DND-41 (cell line): ENCODE measurements at regions not wholly inside any gene's neighbourhood (a gene's known extent, or its start where the extent isn't known, plus 50 kb on each side); places are given as distances from the start of the nearest gene placed in this dataset.

Experiments
- ATAC-seq: fragments of 200-7000 bp; cut with Tn5 transposase; 3 replicates; pipeline ENCODE4 v1.9.1; 2021; ENCODE audit warnings: low read depth; ENCODE audit not compliant: insufficient read depth
- DNase-seq: peaks from one replicate; pipeline ENCODE4 v3.0.0-alpha.2; 2020
- H2AFZ ChIP-seq: 2 replicates; pipeline ENCODE4 v1.6.0; 2012; ENCODE audit warnings: low read depth, low read length
- H3K27ac ChIP-seq: 2 replicates; pipeline ENCODE4 v1.5.1; 2012; ENCODE audit warnings: low read length, inconsistent platforms
- H3K27me3 ChIP-seq: fragments of 200-600 bp; sonication (generic); 2 replicates; pipeline ENCODE4 v1.6.0; 2012; ENCODE audit warnings: low read length, mild to moderate bottlenecking, inconsistent platforms; ENCODE audit not compliant: insufficient read depth, poor library complexity
- H3K36me3 ChIP-seq: 2 replicates; pipeline ENCODE4 v1.5.1; 2012; ENCODE audit warnings: low read length, inconsistent platforms; ENCODE audit not compliant: insufficient read depth
- H3K4me1 ChIP-seq: 2 replicates; pipeline ENCODE4 v1.5.1; 2012; ENCODE audit warnings: mild to moderate bottlenecking, low read length; ENCODE audit not compliant: insufficient read depth
- H3K4me2 ChIP-seq: 2 replicates; pipeline ENCODE4 v1.6.0; 2012; ENCODE audit warnings: mild to moderate bottlenecking, moderate library complexity, low read length, inconsistent platforms; ENCODE audit not compliant: insufficient read depth
- H3K4me3 ChIP-seq, 2 experiments: fragments of 200-600 bp in 1 of 2; shearing (Covaris generic) in 1 of 2; 2 replicates each; pipeline ENCODE4 v1.5.1; 2012 to 2016; ENCODE audit warnings: inconsistent platforms in 2 of 2, low read length in 2 of 2, mild to moderate bottlenecking in 2 of 2, low read depth in 1 of 2, moderate library complexity in 1 of 2
- H3K79me2 ChIP-seq: 2 replicates; pipeline ENCODE4 v1.6.0; 2012; ENCODE audit warnings: low read length, inconsistent platforms; ENCODE audit not compliant: insufficient read depth
- H3K9ac ChIP-seq: 2 replicates; pipeline ENCODE4 v1.6.0; 2012; ENCODE audit warnings: low read depth, mild to moderate bottlenecking, inconsistent platforms, low read length, moderate library complexity
- H3K9me3 ChIP-seq: 2 replicates; pipeline ENCODE4 v1.5.1; 2012; ENCODE audit warnings: low read length, moderate library complexity, mild to moderate bottlenecking, inconsistent platforms; ENCODE audit not compliant: insufficient read depth, severe bottlenecking
- H4K20me1 ChIP-seq: 2 replicates; pipeline ENCODE4 v1.6.0; 2012; ENCODE audit warnings: low read length; ENCODE audit not compliant: insufficient read depth
- EZH2 ChIP-seq: IDR thresholded peaks from 3 replicates; pipeline ENCODE4 v1.6.1; 2012; ENCODE audit warnings: borderline replicate concordance, low read depth, mild to moderate bottlenecking, moderate library complexity, low read length, inconsistent platforms; ENCODE audit not compliant: severe bottlenecking
- TF ChIP-seq, protein P1 (sequence below): IDR thresholded peaks from 2 replicates; pipeline ENCODE4 v1.5.1; 2012; ENCODE audit warnings: borderline replicate concordance, low read length, moderate library complexity, mild to moderate bottlenecking; ENCODE audit not compliant: poor library complexity, severe bottlenecking; ENCODE audit errors: extremely low read depth

DNA sequence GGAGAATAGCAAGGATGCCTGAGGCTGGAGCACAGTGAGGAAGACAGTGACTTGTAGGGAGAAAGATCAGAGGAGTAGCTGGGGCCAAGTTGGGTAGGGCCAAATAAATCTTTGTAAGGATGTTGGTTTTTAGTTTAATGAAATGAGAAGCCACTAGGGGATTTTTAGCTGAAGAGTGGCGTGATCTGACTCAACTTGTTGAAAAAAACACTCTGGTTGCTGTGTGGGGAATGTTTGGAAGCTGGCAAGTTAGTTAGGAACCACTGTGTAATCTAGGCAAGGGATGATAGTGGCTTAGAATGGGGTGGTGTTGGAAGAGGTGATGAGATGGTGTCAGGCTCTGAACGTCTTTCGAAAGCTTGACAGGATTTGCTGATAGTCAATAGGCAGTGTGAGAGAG, 176.1 kb upstream of the HDDC2 start:
- H3K79me2 ChIP-seq: no peaks in the 10 kb centered on the region
- H3K27me3 ChIP-seq: no peaks in the 10 kb centered on the region
- H3K9me3 ChIP-seq: no peaks in the 10 kb centered on the region
- H4K20me1 ChIP-seq: no peaks in the 10 kb centered on the region
- H3K4me2 ChIP-seq: no peak overlapping the region
- no peaks in the 10 kb centered on the region for H3K36me3 ChIP-seq
- ATAC-seq (no peak), DNase-seq (no peak)
- H3K4me1 ChIP-seq: no peaks in the 10 kb centered on the region
- no peak for TF ChIP-seq EZH2
- TF ChIP-seq, protein P1, sequence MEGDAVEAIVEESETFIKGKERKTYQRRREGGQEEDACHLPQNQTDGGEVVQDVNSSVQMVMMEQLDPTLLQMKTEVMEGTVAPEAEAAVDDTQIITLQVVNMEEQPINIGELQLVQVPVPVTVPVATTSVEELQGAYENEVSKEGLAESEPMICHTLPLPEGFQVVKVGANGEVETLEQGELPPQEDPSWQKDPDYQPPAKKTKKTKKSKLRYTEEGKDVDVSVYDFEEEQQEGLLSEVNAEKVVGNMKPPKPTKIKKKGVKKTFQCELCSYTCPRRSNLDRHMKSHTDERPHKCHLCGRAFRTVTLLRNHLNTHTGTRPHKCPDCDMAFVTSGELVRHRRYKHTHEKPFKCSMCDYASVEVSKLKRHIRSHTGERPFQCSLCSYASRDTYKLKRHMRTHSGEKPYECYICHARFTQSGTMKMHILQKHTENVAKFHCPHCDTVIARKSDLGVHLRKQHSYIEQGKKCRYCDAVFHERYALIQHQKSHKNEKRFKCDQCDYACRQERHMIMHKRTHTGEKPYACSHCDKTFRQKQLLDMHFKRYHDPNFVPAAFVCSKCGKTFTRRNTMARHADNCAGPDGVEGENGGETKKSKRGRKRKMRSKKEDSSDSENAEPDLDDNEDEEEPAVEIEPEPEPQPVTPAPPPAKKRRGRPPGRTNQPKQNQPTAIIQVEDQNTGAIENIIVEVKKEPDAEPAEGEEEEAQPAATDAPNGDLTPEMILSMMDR: no peak
- no peak overlapping the region for H3K9ac ChIP-seq
- H2AFZ ChIP-seq: no peak overlapping the region
- no peak overlapping the region for H3K27ac ChIP-seq
- no peak overlapping the region for H3K4me3 ChIP-seq

- H2AFZ ChIP-seq: no peak overlapping the region
- H3K4me2 ChIP-seq: no peak overlapping the region
- no peak overlapping the region for H3K27ac ChIP-seq
- H3K4me3 ChIP-seq: no peak overlapping the region
- ATAC-seq (no peak), DNase-seq (no peak)
- no peak for TF ChIP-seq EZH2
- TF ChIP-seq, protein P1: no peak
- no peaks in the 10 kb centered on the region for H3K79me2 ChIP-seq
- H3K36me3 ChIP-seq: no peaks in the 10 kb centered on the region
- H3K4me1 ChIP-seq: no peaks in the 10 kb centered on the region
- H4K20me1 ChIP-seq: no peaks in the 10 kb centered on the region
- H3K9ac ChIP-seq: no peak overlapping the region
- H3K9me3 ChIP-seq: no peaks in the 10 kb centered on the region
- H3K27me3 ChIP-seq: no peaks in the 10 kb centered on the region
These were observed 178.4 kb upstream of the HDDC2 start for GRCh38 chr6:125480146-125480545.

GRCh38 chr6:125480571-125480970, 178.8 kb upstream of the HDDC2 start:
- Histone ChIP-seq H3K27ac (no peak overlapping the region), H3K27me3 (no peaks in the 10 kb centered on the region), H3K9ac (no peak overlapping the region), H2AFZ (no peak overlapping the region), H3K4me3 (no peak overlapping the region), H3K9me3 (no peaks in the 10 kb centered on the region), H3K4me1 (no peaks in the 10 kb centered on the region), H3K79me2 (no peaks in the 10 kb centered on the region), H3K4me2 (no peak overlapping the region), H3K36me3 (no peaks in the 10 kb centered on the region), H4K20me1 (no peaks in the 10 kb centered on the region)
- ATAC-seq: no peak
- TF ChIP-seq EZH2: no peak
- TF ChIP-seq, protein P1: no peak
- no peak for DNase-seq

DNA sequence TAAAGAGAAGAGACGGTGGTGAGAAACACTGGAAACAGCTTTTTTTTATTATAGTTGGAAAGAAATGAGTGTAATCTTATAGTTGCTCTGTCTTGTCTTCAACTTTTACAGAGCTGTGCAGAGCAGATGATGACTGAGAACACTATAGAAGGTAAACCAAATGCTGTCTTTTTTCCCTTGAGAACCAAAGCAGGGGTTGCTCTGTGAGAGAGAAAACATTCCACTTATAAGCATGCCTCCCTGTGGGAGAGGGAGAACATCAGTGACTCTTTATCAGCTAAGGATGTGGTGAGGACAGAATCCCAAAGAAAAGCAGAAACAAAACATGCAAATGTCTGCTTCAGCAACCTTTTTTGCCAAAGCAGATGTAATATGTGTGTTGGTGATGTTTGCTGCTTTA, 179.3 kb upstream of the HDDC2 start:
- Histone ChIP-seq H3K4me3 (no peak overlapping the region), H3K9me3 (no peaks in the 10 kb centered on the region), H3K4me1 (no peaks in the 10 kb centered on the region), H3K27ac (no peak overlapping the region), H2AFZ (no peak overlapping the region), H4K20me1 (no peaks in the 10 kb centered on the region), H3K4me2 (no peak overlapping the region), H3K9ac (no peak overlapping the region), H3K27me3 (no peaks in the 10 kb centered on the region), H3K36me3 (no peaks in the 10 kb centered on the region), H3K79me2 (no peaks in the 10 kb centered on the region)
- no peak for DNase-seq
- TF ChIP-seq, protein P1: no peak
- TF ChIP-seq EZH2: no peak
- no peak for ATAC-seq
